Neuron (in vitro differentiated cells): ENCODE measurements at regions not wholly inside any gene's neighbourhood (a gene's known extent, or its start where the extent isn't known, plus 50 kb on each side); places are given as distances from the start of the nearest gene placed in this dataset.

Experiments used
- H2AFZ ChIP-seq: one replicate; pipeline ENCODE4 v1.6.1; 2013; ENCODE audit warnings: low read depth, mild to moderate bottlenecking, inconsistent platforms, low read length, moderate library complexity
- H3K27me3 ChIP-seq: one replicate; pipeline ENCODE4 v1.6.1; 2013; ENCODE audit warnings: low read length; ENCODE audit not compliant: insufficient read depth
- H3K36me3 ChIP-seq: one replicate; pipeline ENCODE4 v1.6.1; 2013; ENCODE audit warnings: low read length; ENCODE audit not compliant: insufficient read depth
- H3K4me1 ChIP-seq: one replicate; pipeline ENCODE4 v1.6.1; 2013; ENCODE audit warnings: low read length; ENCODE audit not compliant: insufficient read depth
- H3K4me3 ChIP-seq: 2 replicates; pipeline ENCODE4 v1.5.1; 2013; ENCODE audit warnings: mild to moderate bottlenecking, low read length, moderate library complexity
- H3K9me3 ChIP-seq: one replicate; pipeline ENCODE4 v1.6.1; 2013; ENCODE audit warnings: low read length

DNA sequence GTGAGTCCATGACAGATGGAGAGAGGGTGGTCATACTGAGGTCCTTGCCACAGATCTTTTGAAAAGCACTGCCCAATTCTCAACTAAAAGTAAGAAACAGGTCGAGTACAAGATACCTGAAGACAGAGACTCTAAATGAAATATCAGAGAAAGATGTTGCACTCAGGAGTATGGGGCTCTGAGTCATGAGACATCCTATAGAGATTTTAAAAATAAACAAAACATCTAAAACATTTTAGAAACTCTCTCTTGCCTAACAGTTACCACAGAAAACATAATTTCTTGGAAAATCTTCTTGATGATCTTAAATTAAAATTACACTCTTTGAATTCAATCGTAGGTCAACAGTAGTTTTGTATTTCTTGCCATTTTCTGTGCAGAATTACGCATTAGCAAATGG is 348.9 kb upstream of the MARCKS start:
- Histone ChIP-seq H3K27me3 (no peaks in the 10 kb centered on the region), H2AFZ (no peak overlapping the region), H3K36me3 (no peaks in the 10 kb centered on the region), H3K4me3 (no peak overlapping the region), H3K4me1 (no peaks in the 10 kb centered on the region), H3K9me3 (no peaks in the 10 kb centered on the region)

DNA sequence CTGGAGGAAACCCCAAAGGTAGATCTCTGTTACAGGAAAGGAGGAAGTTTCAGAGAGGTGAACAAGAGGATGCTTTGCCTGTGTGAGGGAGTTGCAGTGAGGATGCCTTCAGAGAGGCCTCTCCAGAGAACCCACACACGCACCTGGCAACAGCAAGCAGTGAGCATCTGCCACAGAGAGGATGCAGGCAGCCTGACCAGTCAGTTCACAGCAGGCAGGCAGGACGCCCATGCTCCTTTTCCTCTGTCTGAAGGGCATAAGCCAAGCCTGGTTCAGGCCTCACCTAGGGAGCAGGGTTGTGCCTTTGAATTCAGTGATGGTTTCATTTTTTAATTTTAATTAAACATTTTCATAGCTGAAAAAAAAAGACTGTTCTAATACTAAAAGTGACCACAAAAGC is 346.0 kb upstream of the MARCKS start:
- H3K36me3 ChIP-seq = no peaks in the 10 kb centered on the region

DNA sequence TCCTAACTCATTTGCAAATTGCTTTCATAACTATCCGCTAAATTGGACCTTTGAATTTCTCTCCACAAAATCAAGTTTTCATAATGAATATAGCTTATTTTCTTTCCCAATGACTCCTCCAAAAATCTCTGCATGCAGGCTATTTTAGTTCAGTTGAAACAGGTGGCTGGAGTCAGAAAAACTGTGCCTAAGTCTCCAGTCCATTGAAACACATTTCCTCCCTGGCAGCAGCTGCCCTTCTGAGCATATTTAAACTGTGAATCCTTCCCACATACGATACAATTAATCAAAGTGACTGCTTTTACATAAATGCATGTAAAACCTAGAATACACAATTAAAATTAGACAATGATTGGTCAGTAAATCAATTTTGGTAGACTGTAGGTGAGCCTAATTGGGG is 344.6 kb upstream of the MARCKS start:
- no peak overlapping the region for H2AFZ ChIP-seq
- no peak overlapping the region for H3K4me3 ChIP-seq
- no peaks in the 10 kb centered on the region for H3K36me3 ChIP-seq
- H3K9me3 ChIP-seq = no peaks in the 10 kb centered on the region
- H3K27me3 ChIP-seq = no peaks in the 10 kb centered on the region
- no peaks in the 10 kb centered on the region for H3K4me1 ChIP-seq

More for the DNA sequence above, 346.0 kb upstream of the MARCKS start:
- Histone ChIP-seq H3K27me3 (no peaks in the 10 kb centered on the region), H3K4me3 (no peak overlapping the region), H3K4me1 (no peaks in the 10 kb centered on the region), H3K9me3 (no peaks in the 10 kb centered on the region), H2AFZ (no peak overlapping the region)

DNA sequence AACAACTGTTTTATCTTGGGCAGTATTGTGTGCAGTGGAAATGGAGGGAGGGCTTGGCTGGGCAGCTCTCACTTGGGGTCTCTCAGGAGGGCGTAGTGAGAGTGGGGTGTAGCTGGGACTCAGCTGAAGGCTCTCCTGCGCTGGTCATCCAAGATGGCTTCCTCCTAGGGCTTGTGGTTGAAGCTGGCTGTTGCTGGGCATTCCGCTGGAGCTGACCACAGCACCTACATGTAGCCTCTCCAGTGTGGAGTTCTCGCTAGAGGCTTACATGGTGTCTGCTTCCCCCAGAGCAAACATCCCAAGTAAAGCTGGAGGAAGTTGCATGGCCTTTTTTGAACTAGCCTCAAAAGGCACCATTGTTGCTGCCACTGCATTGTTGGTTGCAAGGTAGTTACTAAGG is 344.1 kb upstream of the MARCKS start:
- no peak overlapping the region for H3K4me3 ChIP-seq
- no peaks in the 10 kb centered on the region for H3K27me3 ChIP-seq
- no peaks in the 10 kb centered on the region for H3K4me1 ChIP-seq
- H2AFZ ChIP-seq = no peak overlapping the region
- H3K36me3 ChIP-seq = no peaks in the 10 kb centered on the region
- H3K9me3 ChIP-seq = no peaks in the 10 kb centered on the region

DNA sequence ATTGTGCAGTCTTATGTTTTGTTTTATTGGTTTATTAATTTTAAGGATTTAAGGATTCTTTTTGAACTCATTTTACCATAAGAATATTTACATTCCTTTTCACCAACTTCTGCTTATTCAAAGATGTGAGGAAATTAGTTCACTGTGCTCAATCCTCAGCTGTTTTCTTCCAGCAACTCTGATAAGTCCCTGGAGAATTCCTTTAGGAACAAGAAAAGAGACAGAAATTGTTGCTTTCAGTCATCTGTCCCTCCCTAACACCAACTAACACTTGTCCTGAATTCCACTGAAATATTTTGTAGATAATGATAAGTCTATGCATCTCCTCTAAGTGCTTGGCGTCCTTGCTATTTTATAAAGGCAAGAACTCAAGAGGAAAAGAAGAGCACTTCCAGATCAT is 334.8 kb upstream of the MARCKS start:
- H3K4me3 ChIP-seq = no peak overlapping the region
- H3K36me3 ChIP-seq = no peaks in the 10 kb centered on the region
- H3K27me3 ChIP-seq = no peaks in the 10 kb centered on the region
- peaks cover 2% of the 10 kb centered on the region for H3K9me3 ChIP-seq
- H2AFZ ChIP-seq = no peak overlapping the region
- H3K4me1 ChIP-seq = peaks cover 9% of the 10 kb centered on the region

DNA sequence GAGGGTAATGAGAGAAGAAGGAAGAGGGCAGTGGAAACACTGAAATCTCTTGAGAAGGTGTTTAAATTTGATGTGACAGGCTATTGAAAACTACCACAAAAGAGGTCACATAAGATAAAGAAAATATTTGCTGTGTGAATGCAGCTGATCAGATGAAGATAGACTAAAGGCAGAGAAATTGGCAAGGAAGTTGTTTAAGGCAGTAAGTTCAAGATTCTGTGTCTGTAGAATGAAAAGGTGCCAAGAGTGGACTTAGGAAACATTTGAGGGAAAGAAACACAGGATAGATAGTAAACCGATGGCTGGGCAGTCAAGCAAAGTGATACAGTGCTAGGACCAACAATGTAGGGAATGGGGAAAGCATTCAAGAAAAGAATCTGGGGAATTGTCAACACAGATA is 332.3 kb upstream of the MARCKS start:
- Histone ChIP-seq H3K36me3 (no peaks in the 10 kb centered on the region), H3K9me3 (no peaks in the 10 kb centered on the region), H3K4me3 (no peak overlapping the region), H3K4me1 (peaks cover 9% of the 10 kb centered on the region), H2AFZ (no peak overlapping the region), H3K27me3 (no peaks in the 10 kb centered on the region)

DNA sequence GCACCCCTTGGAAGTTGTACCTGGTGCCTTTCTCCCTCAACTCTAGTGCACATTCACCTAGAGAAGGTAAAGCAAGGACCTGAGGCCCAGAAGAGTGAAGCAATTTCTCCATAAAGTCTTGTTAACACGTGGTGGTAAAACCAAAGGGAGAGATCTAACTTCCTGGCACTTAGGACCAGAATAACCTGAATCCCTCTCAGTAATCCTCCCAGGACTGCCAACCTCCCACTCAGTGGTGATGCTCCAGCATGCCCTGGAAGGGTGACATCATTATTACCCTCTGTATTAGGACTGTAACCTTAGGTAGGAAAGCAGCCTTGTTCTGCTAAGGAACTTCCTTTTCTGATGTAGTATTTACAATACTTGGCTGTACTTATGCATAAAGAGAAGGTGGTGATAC is 330.6 kb upstream of the MARCKS start:
- H2AFZ ChIP-seq = no peak overlapping the region
- no peaks in the 10 kb centered on the region for H3K36me3 ChIP-seq
- no peaks in the 10 kb centered on the region for H3K9me3 ChIP-seq
- H3K27me3 ChIP-seq = no peaks in the 10 kb centered on the region
- H3K4me1 ChIP-seq = peaks cover 13% of the 10 kb centered on the region
- no peak overlapping the region for H3K4me3 ChIP-seq

DNA sequence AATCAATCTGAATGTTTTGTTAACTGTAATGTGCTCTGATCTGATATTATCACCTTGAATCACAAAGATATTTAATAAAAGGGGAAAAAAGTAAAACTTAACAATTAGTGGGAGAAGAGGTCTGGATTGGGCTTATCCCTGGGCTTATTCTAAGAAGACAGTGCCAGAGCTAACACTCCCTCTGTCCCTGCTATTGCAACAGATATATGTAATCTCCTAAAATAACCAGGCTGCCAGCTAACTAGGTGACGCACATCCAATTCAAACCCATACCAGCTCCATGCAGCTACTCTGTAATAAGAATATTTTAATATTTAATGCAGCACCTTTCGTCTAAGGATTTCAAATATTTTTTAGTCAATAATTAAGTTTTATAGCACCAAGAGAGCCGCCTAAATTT is 330.1 kb upstream of the MARCKS start:
- no peak overlapping the region for H2AFZ ChIP-seq
- H3K9me3 ChIP-seq = no peaks in the 10 kb centered on the region
- H3K36me3 ChIP-seq = no peaks in the 10 kb centered on the region
- no peak overlapping the region for H3K4me3 ChIP-seq
- H3K4me1 ChIP-seq = peaks cover 13% of the 10 kb centered on the region
- no peaks in the 10 kb centered on the region for H3K27me3 ChIP-seq

DNA sequence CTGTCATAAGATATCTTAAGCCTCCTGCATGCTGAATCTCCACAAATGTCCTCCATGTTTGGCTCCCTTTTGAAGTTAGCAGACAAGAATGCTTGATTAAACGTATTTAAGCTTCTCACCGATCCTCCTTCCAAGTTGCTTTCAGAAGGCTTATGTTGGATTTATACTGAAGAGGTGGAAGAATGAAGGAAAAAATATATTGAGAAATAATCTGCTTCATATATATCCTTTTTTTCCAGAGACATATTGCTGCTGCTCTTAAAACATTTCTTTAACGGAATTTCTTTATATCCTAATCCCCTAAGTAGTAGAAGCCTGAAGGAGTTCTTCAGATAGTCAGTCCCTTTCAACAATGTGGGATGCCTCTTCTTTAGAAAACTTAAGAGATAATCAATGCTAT is 329.0 kb upstream of the MARCKS start:
- Histone ChIP-seq H3K27me3 (no peaks in the 10 kb centered on the region), H3K36me3 (no peaks in the 10 kb centered on the region), H3K4me3 (no peak overlapping the region), H3K4me1 (peaks cover 13% of the 10 kb centered on the region), H3K9me3 (no peaks in the 10 kb centered on the region), H2AFZ (no peak overlapping the region)

DNA sequence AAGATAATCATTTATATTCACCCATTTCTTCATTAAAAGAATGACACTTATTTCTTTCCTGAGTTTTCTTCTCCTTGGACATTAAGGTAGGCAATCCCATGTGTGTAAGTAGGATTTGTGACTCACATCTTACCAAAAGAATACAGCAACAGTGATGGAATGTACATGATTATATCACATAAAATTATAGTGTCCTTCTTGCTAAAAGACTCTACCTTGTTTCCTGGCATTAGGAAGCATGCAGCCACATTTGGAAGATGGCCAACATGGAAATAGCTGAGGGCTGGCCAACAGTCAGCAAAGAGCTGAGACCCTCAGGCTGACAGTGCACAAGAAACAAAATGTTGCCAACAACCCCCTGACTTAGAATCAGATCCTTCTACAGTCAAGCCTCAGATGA is 327.9 kb upstream of the MARCKS start:
- H3K36me3 ChIP-seq = no peaks in the 10 kb centered on the region
- no peak overlapping the region for H2AFZ ChIP-seq
- H3K4me3 ChIP-seq = no peak overlapping the region
- H3K9me3 ChIP-seq = no peaks in the 10 kb centered on the region
- no peaks in the 10 kb centered on the region for H3K27me3 ChIP-seq
- peaks cover 13% of the 10 kb centered on the region for H3K4me1 ChIP-seq

DNA sequence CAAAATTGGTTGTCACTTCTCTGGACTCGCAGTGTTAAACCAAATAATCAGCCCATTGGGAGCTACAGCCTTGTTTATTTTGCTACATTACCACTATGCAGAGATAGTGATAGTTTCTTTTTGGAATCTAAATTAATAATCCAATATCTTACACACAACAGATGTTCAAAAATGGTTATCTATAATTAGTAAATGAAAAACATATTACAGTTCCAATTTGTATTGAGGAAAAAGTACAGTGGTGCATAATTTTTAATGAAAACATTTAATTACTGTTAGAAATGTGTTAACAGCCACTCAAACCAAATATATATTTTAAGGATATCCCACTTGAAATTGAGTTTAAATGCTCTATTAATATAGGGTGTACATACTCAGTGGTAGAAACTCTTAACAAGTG is 327.3 kb upstream of the MARCKS start:
- Histone ChIP-seq H3K9me3 (no peaks in the 10 kb centered on the region), H3K36me3 (no peaks in the 10 kb centered on the region), H3K27me3 (no peaks in the 10 kb centered on the region), H2AFZ (no peak overlapping the region), H3K4me1 (peaks cover 8% of the 10 kb centered on the region), H3K4me3 (no peak overlapping the region)

DNA sequence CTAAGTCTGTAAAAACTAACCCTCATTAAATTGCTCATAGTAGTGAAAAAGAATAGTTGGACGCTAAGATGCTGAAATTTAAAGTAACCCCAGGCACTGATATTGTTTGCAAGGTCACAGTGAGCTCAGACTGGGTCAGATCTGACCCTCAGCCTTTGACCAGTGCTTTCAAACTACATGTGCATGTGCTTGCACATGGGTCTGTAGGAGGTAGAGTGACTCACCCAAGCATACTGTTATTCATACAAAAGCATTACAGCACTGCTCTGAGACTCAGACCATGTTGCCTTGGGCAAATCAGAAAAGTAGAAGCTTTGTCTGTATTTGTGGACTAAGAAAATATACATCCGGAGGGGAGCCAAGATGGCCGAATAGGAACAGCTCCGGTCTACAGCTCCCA is 326.4 kb upstream of the MARCKS start:
- no peaks in the 10 kb centered on the region for H3K36me3 ChIP-seq
- peaks cover 3% of the 10 kb centered on the region for H3K4me1 ChIP-seq
- no peaks in the 10 kb centered on the region for H3K9me3 ChIP-seq
- no peaks in the 10 kb centered on the region for H3K27me3 ChIP-seq
- H2AFZ ChIP-seq = no peak overlapping the region
- H3K4me3 ChIP-seq = no peak overlapping the region

DNA sequence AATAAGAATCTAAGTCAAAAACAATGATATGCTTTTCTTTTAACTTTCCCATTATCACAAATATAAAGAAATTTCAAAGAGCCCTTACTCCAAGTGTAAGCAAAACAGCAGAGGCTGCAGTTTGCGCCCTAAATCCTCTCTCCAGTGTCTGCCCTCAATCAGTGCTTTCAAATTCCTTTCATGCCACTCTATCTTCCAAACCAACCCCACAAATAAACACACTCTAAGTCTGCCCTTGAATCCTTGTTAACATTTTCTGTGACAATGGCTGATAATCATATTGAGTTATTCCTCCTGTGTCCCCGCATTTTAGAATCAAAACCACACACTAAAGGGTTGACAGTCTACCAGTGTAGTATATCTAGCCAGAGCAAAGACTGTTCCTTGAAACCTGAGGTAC is 317.9 kb upstream of the MARCKS start:
- H3K36me3 ChIP-seq = no peaks in the 10 kb centered on the region
- no peaks in the 10 kb centered on the region for H3K9me3 ChIP-seq
- no peak overlapping the region for H3K4me3 ChIP-seq
- H2AFZ ChIP-seq = no peak overlapping the region
- H3K27me3 ChIP-seq = no peaks in the 10 kb centered on the region
- H3K4me1 ChIP-seq = peaks cover 7% of the 10 kb centered on the region

DNA sequence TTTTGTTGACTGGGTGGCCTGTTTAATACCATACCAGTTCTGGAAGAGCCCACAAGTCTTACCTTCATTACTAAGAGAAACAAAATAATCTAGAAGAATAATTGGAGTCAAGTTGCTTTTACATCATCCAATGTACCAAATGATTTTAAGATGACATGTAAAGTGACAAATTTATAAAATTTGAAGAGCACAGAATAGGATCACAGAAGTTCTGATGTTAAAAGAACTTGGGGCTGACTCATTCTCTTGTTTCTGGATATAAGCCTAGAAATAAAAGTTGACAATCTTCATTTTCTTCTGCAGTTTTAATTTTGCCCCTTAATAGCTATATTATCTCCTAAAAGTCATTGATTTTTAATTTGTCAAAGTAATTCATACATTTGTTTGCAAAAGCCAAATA is 317.5 kb upstream of the MARCKS start:
- Histone ChIP-seq H3K4me1 (peaks cover 7% of the 10 kb centered on the region), H3K4me3 (no peak overlapping the region), H3K36me3 (no peaks in the 10 kb centered on the region), H2AFZ (no peak overlapping the region), H3K27me3 (no peaks in the 10 kb centered on the region), H3K9me3 (no peaks in the 10 kb centered on the region)
